ENCODE measurements at regions not wholly inside any gene's neighbourhood (a gene's known extent, or its start where the extent isn't known, plus 50 kb on each side); places are given as distances from the start of the nearest gene placed in this dataset.

- TF ChIP-seq CTCF (IDR thresholded peaks at IDR 0.05; ENCODE audit: extremely low read depth in 1 of 2, insufficient read depth in 1 of 2, low read depth in 1 of 2, low read length in 2 of 2): no peak
- no peak for TF ChIP-seq MAX (IDR thresholded peaks at IDR 0.05; ENCODE audit: insufficient read depth, insufficient read length)
Measured at GRCh38 chr7:101702362-101702850, 73.3 kb upstream of the MYL10 start.
